ENCODE measurements at regions not wholly inside any gene's neighbourhood (a gene's known extent, or its start where the extent isn't known, plus 50 kb on each side); places are given as distances from the start of the nearest gene placed in this dataset.

- H3K9me3 ChIP-seq = no peaks in the 10 kb centered on the region
- no peaks in the 10 kb centered on the region for H3K4me1 ChIP-seq
- DNase-seq (ENCODE audit: low spot score in 2 of 2) = no peak
- H3K4me3 ChIP-seq = no peak overlapping the region
- TF ChIP-seq EP300 (IDR thresholded peaks at IDR 0.05) (no peak), POLR2A (IDR thresholded peaks at IDR 0.05) (no peak), POLR2AphosphoS5 (IDR thresholded peaks at IDR 0.05) (no peak)
- TF ChIP-seq, protein P1, sequence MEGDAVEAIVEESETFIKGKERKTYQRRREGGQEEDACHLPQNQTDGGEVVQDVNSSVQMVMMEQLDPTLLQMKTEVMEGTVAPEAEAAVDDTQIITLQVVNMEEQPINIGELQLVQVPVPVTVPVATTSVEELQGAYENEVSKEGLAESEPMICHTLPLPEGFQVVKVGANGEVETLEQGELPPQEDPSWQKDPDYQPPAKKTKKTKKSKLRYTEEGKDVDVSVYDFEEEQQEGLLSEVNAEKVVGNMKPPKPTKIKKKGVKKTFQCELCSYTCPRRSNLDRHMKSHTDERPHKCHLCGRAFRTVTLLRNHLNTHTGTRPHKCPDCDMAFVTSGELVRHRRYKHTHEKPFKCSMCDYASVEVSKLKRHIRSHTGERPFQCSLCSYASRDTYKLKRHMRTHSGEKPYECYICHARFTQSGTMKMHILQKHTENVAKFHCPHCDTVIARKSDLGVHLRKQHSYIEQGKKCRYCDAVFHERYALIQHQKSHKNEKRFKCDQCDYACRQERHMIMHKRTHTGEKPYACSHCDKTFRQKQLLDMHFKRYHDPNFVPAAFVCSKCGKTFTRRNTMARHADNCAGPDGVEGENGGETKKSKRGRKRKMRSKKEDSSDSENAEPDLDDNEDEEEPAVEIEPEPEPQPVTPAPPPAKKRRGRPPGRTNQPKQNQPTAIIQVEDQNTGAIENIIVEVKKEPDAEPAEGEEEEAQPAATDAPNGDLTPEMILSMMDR (IDR thresholded peaks at IDR 0.05) = no peak
- no peak overlapping the region for H3K27ac ChIP-seq
- H3K27me3 ChIP-seq = no peaks in the 10 kb centered on the region
- no peaks in the 10 kb centered on the region for H3K36me3 ChIP-seq
Observed at GRCh38 chr2:136502660-136503059, 262.7 kb upstream of the THSD7B start.

- WGBS = 67% methylated on average over 3 of the region's 3 CpGs
- Histone ChIP-seq H3K27ac (no peak overlapping the region), H3K4me1 (no peaks in the 10 kb centered on the region), H3K4me3 (no peak overlapping the region), H3K27me3 (no peaks in the 10 kb centered on the region), H3K9me3 (no peaks in the 10 kb centered on the region), H3K36me3 (no peaks in the 10 kb centered on the region)
- DNase-seq (ENCODE audit: low spot score in 2 of 2) = no peak
- TF ChIP-seq EP300 (IDR thresholded peaks at IDR 0.05) (no peak), POLR2A (IDR thresholded peaks at IDR 0.05) (no peak), POLR2AphosphoS5 (IDR thresholded peaks at IDR 0.05) (no peak)
- TF ChIP-seq, protein P1 (IDR thresholded peaks at IDR 0.05) = no peak
Observed at GRCh38 chr2:136497709-136498108, 267.6 kb upstream of the THSD7B start.

- Histone ChIP-seq H3K27ac (no peak overlapping the region), H3K27me3 (no peaks in the 10 kb centered on the region), H3K9me3 (no peaks in the 10 kb centered on the region), H3K36me3 (no peaks in the 10 kb centered on the region), H3K4me3 (no peak overlapping the region), H3K4me1 (no peaks in the 10 kb centered on the region)
- DNase-seq (ENCODE audit: low spot score in 2 of 2) = no peak
- TF ChIP-seq, protein P1 (IDR thresholded peaks at IDR 0.05) = no peak
- TF ChIP-seq EP300 (IDR thresholded peaks at IDR 0.05) = no peak
- TF ChIP-seq POLR2A (IDR thresholded peaks at IDR 0.05) = no peak
- no peak for TF ChIP-seq POLR2AphosphoS5 (IDR thresholded peaks at IDR 0.05)
- WGBS = 76% methylated on average over 5 of the region's 5 CpGs
Observed at GRCh38 chr2:136496966-136497365, 268.4 kb upstream of the THSD7B start.

- no peak for TF ChIP-seq EP300 (IDR thresholded peaks at IDR 0.05)
- TF ChIP-seq, protein P1 (IDR thresholded peaks at IDR 0.05) = no peak
- no peak for TF ChIP-seq POLR2A (IDR thresholded peaks at IDR 0.05)
- TF ChIP-seq POLR2AphosphoS5 (IDR thresholded peaks at IDR 0.05) = no peak
- no peaks in the 10 kb centered on the region for H3K27me3 ChIP-seq
- H3K27ac ChIP-seq = no peak overlapping the region
- H3K36me3 ChIP-seq = no peaks in the 10 kb centered on the region
- WGBS = 89% methylated on average over 5 of the region's 5 CpGs
- DNase-seq (ENCODE audit: low spot score in 2 of 2) = no peak
- H3K9me3 ChIP-seq = no peaks in the 10 kb centered on the region
- H3K4me3 ChIP-seq = no peak overlapping the region
- no peaks in the 10 kb centered on the region for H3K4me1 ChIP-seq
Observed at GRCh38 chr2:136495636-136496035, 269.7 kb upstream of the THSD7B start.

GRCh38 chr2:136492901-136493300 is 272.4 kb upstream of the THSD7B start:
- H3K4me3 ChIP-seq = no peak overlapping the region
- H3K4me1 ChIP-seq = no peaks in the 10 kb centered on the region
- H3K9me3 ChIP-seq = no peaks in the 10 kb centered on the region
- TF ChIP-seq POLR2A (IDR thresholded peaks at IDR 0.05) (no peak), POLR2AphosphoS5 (IDR thresholded peaks at IDR 0.05) (no peak)
- TF ChIP-seq, protein P1 (IDR thresholded peaks at IDR 0.05) = no peak
- no peak for DNase-seq (ENCODE audit: low spot score in 2 of 2)
- no peaks in the 10 kb centered on the region for H3K27me3 ChIP-seq
- 64% methylated on average over 8 of the region's 8 CpGs for WGBS
- no peaks in the 10 kb centered on the region for H3K36me3 ChIP-seq
- H3K27ac ChIP-seq = no peak overlapping the region
